Upper lobe of left lung (tissue), 6 donors: ENCODE measurements at regions not wholly inside any gene's neighbourhood (a gene's known extent, or its start where the extent isn't known, plus 50 kb on each side); places are given as distances from the start of the nearest gene placed in this dataset.

Experiments
- ATAC-seq, 2 donors: fragments of 200-7000 bp; cut with Tn5 transposase; one replicate each; pipeline ENCODE4 v1.9.1; 2022; ENCODE audit warnings: mild to moderate bottlenecking in 2 of 2, moderate library complexity in 2 of 2; ENCODE audit not compliant: low FRiP score in 2 of 2
- DNase-seq, 2 donors: peaks; one replicate each; pipeline ENCODE4 v3.0.0-alpha.2; 2019 to 2020
- H3K27ac ChIP-seq, 4 donors: fragments of 200-600 bp; sonication (generic); one replicate each; pipeline ENCODE4 v1.5.1; 2016 to 2019
- H3K27me3 ChIP-seq, 4 donors: fragments of 200-600 bp; sonication (generic); one replicate each; pipeline ENCODE4 v1.5.1; 2017 to 2019
- H3K36me3 ChIP-seq, 4 donors: fragments of 200-600 bp; sonication (generic); one replicate each; pipeline ENCODE4 v1.5.1; 2016 to 2019
- H3K4me1 ChIP-seq, 4 donors: fragments of 200-600 bp; sonication (generic); one replicate each; pipeline ENCODE4 v1.5.1; 2018 to 2019
- H3K4me3 ChIP-seq, 4 donors: fragments of 200-600 bp; sonication (generic); one replicate each; pipeline ENCODE4 v1.5.1; 2017 to 2019; ENCODE audit warnings: mild to moderate bottlenecking in 2 of 4, moderate library complexity in 1 of 4
- H3K9me3 ChIP-seq, 4 donors: fragments of 200-600 bp; sonication (generic); one replicate each; pipeline ENCODE4 v1.5.1; 2018 to 2019
- CTCF ChIP-seq, 6 experiments: fragments of 450-650 bp in 4 of 6; fragments of 200-600 bp in 2 of 6; sonication (generic) in 2 of 6; IDR thresholded peaks; one replicate each; pipeline ENCODE4 v1.5.1; 2016 to 2019; ENCODE audit warnings: antibody characterized with exemption in 6 of 6
- EP300 ChIP-seq, 4 donors: sonication (generic); formaldehyde crosslinking; IDR thresholded peaks; one replicate each; pipeline ENCODE4 v1.5.1; 2017; ENCODE audit warnings: antibody characterized with exemption in 4 of 4, control low read depth in 2 of 4
- POLR2A ChIP-seq, 4 donors: fragments of 450-650 bp; IDR thresholded peaks; one replicate each; pipeline ENCODE4 v1.5.1; 2016 to 2017; ENCODE audit warnings: antibody characterized with exemption in 4 of 4, mild to moderate bottlenecking in 2 of 4
- POLR2AphosphoS5 ChIP-seq, 2 donors: sonication (generic); formaldehyde crosslinking; IDR thresholded peaks; one replicate each; pipeline ENCODE4 v1.5.1; 2017; ENCODE audit warnings: antibody characterized with exemption in 2 of 2
- WGBS, 2 donors: methylation state at CpG; one replicate each; pipeline ENCODE4 v1.1.5; 2017 to 2018; 5-methylcytosine and 5-hydroxymethylcytosine counted together
- donor health status: DM: no; HTN: no; CAD: no; lungs with moderate emphysema.
- donor health status: DM: no; HTN: yes; CAD: no; lungs with severe emphysema.

GRCh38 chr22:47818496-47818895 lies 1056.0 kb downstream of the TBC1D22A start:
- no peaks in the 10 kb centered on the region for H3K4me1 ChIP-seq

GRCh38 chr22:47817380-47817779 lies 1054.9 kb downstream of the TBC1D22A start:
- DNase-seq, result no peak
- Histone ChIP-seq H3K36me3 (no peaks in the 10 kb centered on the region), H3K27ac (no peak overlapping the region), H3K27me3 (no peaks in the 10 kb centered on the region), H3K4me3 (no peak overlapping the region), H3K9me3 (no peaks in the 10 kb centered on the region), H3K4me1 (no peaks in the 10 kb centered on the region)
- 78% methylated on average over 5 of the region's 5 CpGs for WGBS, 2 donors
- TF ChIP-seq EP300 (IDR thresholded peaks at IDR 0.05) (no peak), CTCF (IDR thresholded peaks at IDR 0.05) (no peak), POLR2AphosphoS5 (IDR thresholded peaks at IDR 0.05) (no peak), POLR2A (IDR thresholded peaks at IDR 0.05) (no peak)
- ATAC-seq, result no peak

More at GRCh38 chr22:47818496-47818895, 1056.0 kb downstream of the TBC1D22A start:
- no peaks in the 10 kb centered on the region for H3K27me3 ChIP-seq
- TF ChIP-seq EP300 (IDR thresholded peaks at IDR 0.05) (no peak), POLR2A (IDR thresholded peaks at IDR 0.05) (no peak), CTCF (IDR thresholded peaks at IDR 0.05) (no peak), POLR2AphosphoS5 (IDR thresholded peaks at IDR 0.05) (no peak)
- DNase-seq (no peak), ATAC-seq (no peak)
- no peak overlapping the region for H3K27ac ChIP-seq
- WGBS, 2 donors, result 80 to 89% methylated on average over 9 of the region's 9 CpGs
- no peaks in the 10 kb centered on the region for H3K9me3 ChIP-seq
- H3K4me3 ChIP-seq, result no peak overlapping the region
- H3K36me3 ChIP-seq, result no peaks in the 10 kb centered on the region

- H3K4me3 ChIP-seq, result no peak overlapping the region
- H3K4me1 ChIP-seq, result no peaks in the 10 kb centered on the region
- no peaks in the 10 kb centered on the region for H3K9me3 ChIP-seq
- WGBS, 2 donors, result 80 to 86% methylated on average over 8 to 9 of the region's 9 CpGs
- ATAC-seq (no peak), DNase-seq (no peak)
- TF ChIP-seq POLR2A (IDR thresholded peaks at IDR 0.05) (no peak), CTCF (IDR thresholded peaks at IDR 0.05) (no peak), POLR2AphosphoS5 (IDR thresholded peaks at IDR 0.05) (no peak), EP300 (IDR thresholded peaks at IDR 0.05) (no peak)
- no peaks in the 10 kb centered on the region for H3K36me3 ChIP-seq
- no peak overlapping the region for H3K27ac ChIP-seq
- no peaks in the 10 kb centered on the region for H3K27me3 ChIP-seq
These were observed 1054.4 kb downstream of the TBC1D22A start for GRCh38 chr22:47816863-47817210.

- no peak for TF ChIP-seq POLR2AphosphoS5 (IDR thresholded peaks at IDR 0.05)
- no peak for TF ChIP-seq CTCF (IDR thresholded peaks at IDR 0.05)
- no peak for TF ChIP-seq EP300 (IDR thresholded peaks at IDR 0.05)
- no peak for TF ChIP-seq POLR2A (IDR thresholded peaks at IDR 0.05)
- WGBS, 2 donors, result 87 to 89% methylated on average over 16 of the region's 16 CpGs
- Histone ChIP-seq H3K36me3 (no peaks in the 10 kb centered on the region), H3K9me3 (no peaks in the 10 kb centered on the region), H3K4me1 (no peaks in the 10 kb centered on the region), H3K27ac (no peak overlapping the region), H3K4me3 (no peak overlapping the region), H3K27me3 (no peaks in the 10 kb centered on the region)
- ATAC-seq (no peak), DNase-seq (no peak)
These were observed 1053.8 kb downstream of the TBC1D22A start for GRCh38 chr22:47816121-47816862.

- no peaks in the 10 kb centered on the region for H3K27me3 ChIP-seq
- WGBS, 2 donors, result 89 to 91% methylated on average over 1 of the region's 1 CpG
These were observed 1052.0 kb downstream of the TBC1D22A start for GRCh38 chr22:47814474-47814873.

More at GRCh38 chr22:47814474-47814873, 1052.0 kb downstream of the TBC1D22A start:
- no peaks in the 10 kb centered on the region for H3K36me3 ChIP-seq
- DNase-seq, result no peak
- H3K9me3 ChIP-seq, result no peaks in the 10 kb centered on the region
- H3K4me3 ChIP-seq, result no peak overlapping the region
- TF ChIP-seq EP300 (IDR thresholded peaks at IDR 0.05), result no peak
- TF ChIP-seq CTCF (IDR thresholded peaks at IDR 0.05), result no peak
- TF ChIP-seq POLR2A (IDR thresholded peaks at IDR 0.05), result no peak
- TF ChIP-seq POLR2AphosphoS5 (IDR thresholded peaks at IDR 0.05), result no peak
- H3K27ac ChIP-seq, result no peak overlapping the region
- H3K4me1 ChIP-seq, result no peaks in the 10 kb centered on the region
- ATAC-seq, result no peak
